Fibroblast of lung (primary cell): ENCODE measurements at regions not wholly inside any gene's neighbourhood (a gene's known extent, or its start where the extent isn't known, plus 50 kb on each side); places are given as distances from the start of the nearest gene placed in this dataset.

Experiments
- DNase-seq, 2 donors: peaks; one replicate each; pipeline versions ENCODE4 v3.0.0 to v3.0.0-alpha.2; 2010; ENCODE audit warnings: low read depth in 2 of 2
- H2AFZ ChIP-seq: 2 replicates; pipeline ENCODE4 v1.5.1; 2012; ENCODE audit warnings: low read length, control low read depth, inconsistent platforms
- H3K27ac ChIP-seq: 2 replicates; pipeline ENCODE4 v1.5.1; 2011; ENCODE audit warnings: low read length, control low read depth; ENCODE audit not compliant: insufficient read depth
- H3K27me3 ChIP-seq: 2 replicates; pipeline ENCODE4 v1.5.1; 2011; ENCODE audit warnings: mild to moderate bottlenecking, low read length; ENCODE audit not compliant: control insufficient read depth, insufficient read depth
- H3K36me3 ChIP-seq: 2 replicates; pipeline ENCODE4 v1.5.1; 2011; ENCODE audit warnings: low read length; ENCODE audit not compliant: control insufficient read depth, insufficient read depth
- H3K4me1 ChIP-seq: 2 replicates; pipeline ENCODE4 v1.5.1; 2011; ENCODE audit warnings: low read length; ENCODE audit not compliant: control insufficient read depth, insufficient read depth; ENCODE audit errors: extremely low read depth
- H3K4me2 ChIP-seq: 2 replicates; pipeline ENCODE4 v1.5.1; 2011; ENCODE audit warnings: low read length, control low read depth; ENCODE audit not compliant: insufficient read depth; ENCODE audit errors: extremely low read depth
- H3K4me3 ChIP-seq, 4 experiments: fragments of 200-600 bp in 1 of 4; sonication (generic) in 1 of 4; replicated peaks in 1 of 4; 2 replicates each; pipeline ENCODE4 v1.5.1; 2011 to 2016; ENCODE audit warnings: low read length in 4 of 4, low read depth in 3 of 4, mild to moderate bottlenecking in 3 of 4, control low read depth in 2 of 4, inconsistent platforms in 1 of 4, mixed read lengths in 1 of 4; ENCODE audit not compliant: insufficient read depth in 1 of 4; ENCODE audit errors: control extremely low read depth in 1 of 4
- H3K79me2 ChIP-seq: 2 replicates; pipeline ENCODE4 v1.5.1; 2012; ENCODE audit warnings: mild to moderate bottlenecking, low read length, inconsistent platforms; ENCODE audit not compliant: control insufficient read depth, insufficient read depth
- H3K9ac ChIP-seq: 2 replicates; pipeline ENCODE4 v1.5.1; 2011; ENCODE audit warnings: mild to moderate bottlenecking, low read length, control low read depth; ENCODE audit not compliant: insufficient read depth
- H3K9me3 ChIP-seq: 2 replicates; pipeline ENCODE4 v1.5.1; 2012; ENCODE audit warnings: low read depth, low read length; ENCODE audit not compliant: control insufficient read depth, insufficient read depth
- H4K20me1 ChIP-seq: 2 replicates; pipeline ENCODE4 v1.5.1; 2011; ENCODE audit warnings: low read length; ENCODE audit not compliant: control insufficient read depth, insufficient read depth; ENCODE audit errors: extremely low read depth
- CTCF ChIP-seq, 2 donors: IDR thresholded peaks in 1 of 2; conservative IDR thresholded peaks in 1 of 2; 1 replicate in 1 of 2; 2 replicates in 1 of 2; pipeline ENCODE4 v1.5.1; 2011 to 2012; ENCODE audit warnings: low read length in 2 of 2, control low read depth in 1 of 2, inconsistent platforms in 1 of 2, low read depth in 1 of 2, mild to moderate bottlenecking in 1 of 2
- EZH2 ChIP-seq: IDR thresholded peaks from 2 replicates; pipeline ENCODE4 v1.5.1; 2012; ENCODE audit warnings: low read length, control low read depth, mild to moderate bottlenecking; ENCODE audit errors: missing control alignments

- Histone ChIP-seq H3K36me3 (no peaks in the 10 kb centered on the region), H2AFZ (no peak overlapping the region), H3K9me3 (no peaks in the 10 kb centered on the region), H3K27ac (no peak overlapping the region), H3K4me3 (no peak overlapping the region), H3K9ac (no peak overlapping the region), H3K27me3 (no peaks in the 10 kb centered on the region), H3K4me1 (no peaks in the 10 kb centered on the region), H3K79me2 (no peaks in the 10 kb centered on the region), H4K20me1 (no peaks in the 10 kb centered on the region), H3K4me2 (no peak overlapping the region)
- TF ChIP-seq EZH2 (no peak), CTCF (conservative IDR thresholded peaks at IDR 0.05 in 1 of 2, IDR thresholded peaks at IDR 0.05 in 1 of 2; ENCODE audit: low read depth in 1 of 2, low read length in 2 of 2) (no peak)
- DNase-seq = no peak
These were observed 1068.8 kb upstream of the ADGRL4 start for GRCh38 chr1:80075351-80075750.

- no peak overlapping the region for H2AFZ ChIP-seq
- no peak overlapping the region for H3K9ac ChIP-seq
- H3K27ac ChIP-seq = no peak overlapping the region
- H3K4me1 ChIP-seq = no peaks in the 10 kb centered on the region
- no peak overlapping the region for H3K4me3 ChIP-seq
- TF ChIP-seq EZH2 (no peak), CTCF (conservative IDR thresholded peaks at IDR 0.05 in 1 of 2, IDR thresholded peaks at IDR 0.05 in 1 of 2; ENCODE audit: low read depth in 1 of 2, low read length in 2 of 2) (no peak)
- no peak overlapping the region for H3K4me2 ChIP-seq
- H3K79me2 ChIP-seq = no peaks in the 10 kb centered on the region
- H3K9me3 ChIP-seq = no peaks in the 10 kb centered on the region
- no peaks in the 10 kb centered on the region for H3K36me3 ChIP-seq
- no peaks in the 10 kb centered on the region for H3K27me3 ChIP-seq
- DNase-seq = no peak
- no peaks in the 10 kb centered on the region for H4K20me1 ChIP-seq
These were observed 1066.0 kb upstream of the ADGRL4 start for GRCh38 chr1:80072563-80072962.

GRCh38 chr1:80066060-80066459, 1059.5 kb upstream of the ADGRL4 start:
- Histone ChIP-seq H3K4me3 (no peak overlapping the region), H3K4me1 (no peaks in the 10 kb centered on the region), H3K27ac (no peak overlapping the region), H2AFZ (no peak overlapping the region), H3K79me2 (no peaks in the 10 kb centered on the region), H3K9me3 (no peaks in the 10 kb centered on the region), H3K9ac (no peak overlapping the region), H3K36me3 (no peaks in the 10 kb centered on the region), H3K27me3 (no peaks in the 10 kb centered on the region), H3K4me2 (no peak overlapping the region), H4K20me1 (no peaks in the 10 kb centered on the region)
- DNase-seq = peak in 1 of 2 donors; percentile 55
- TF ChIP-seq CTCF (conservative IDR thresholded peaks at IDR 0.05 in 1 of 2, IDR thresholded peaks at IDR 0.05 in 1 of 2; ENCODE audit: low read depth in 1 of 2, low read length in 2 of 2) = no peak
- no peak for TF ChIP-seq EZH2
